ENCODE measurements at regions not wholly inside any gene's neighbourhood (a gene's known extent, or its start where the extent isn't known, plus 50 kb on each side); places are given as distances from the start of the nearest gene placed in this dataset.

- Histone ChIP-seq H3K27me3 (no peaks in the 10 kb centered on the region), H3K4me3 (no peak overlapping the region), H3K9me3 (no peaks in the 10 kb centered on the region), H3K27ac (no peak overlapping the region), H3K4me1 (no peaks in the 10 kb centered on the region), H3K36me3 (ENCODE audit: low read depth, missing control alignments) (no peaks in the 10 kb centered on the region)
- 90 to 94% methylated on average over 3 of the region's 3 CpGs for WGBS, 2 donors
- no peak for DNase-seq
- intact Hi-C loops (cut with DNase I; ENCODE audit: low total_unique reads): no loop called here
- no peak for TF ChIP-seq POLR2A (IDR thresholded peaks at IDR 0.05)
- no peak for TF ChIP-seq CTCF (IDR thresholded peaks at IDR 0.05)
These were observed 241.3 kb upstream of the GRIP1 start for GRCh38 chr12:66920205-66920604.

DNA sequence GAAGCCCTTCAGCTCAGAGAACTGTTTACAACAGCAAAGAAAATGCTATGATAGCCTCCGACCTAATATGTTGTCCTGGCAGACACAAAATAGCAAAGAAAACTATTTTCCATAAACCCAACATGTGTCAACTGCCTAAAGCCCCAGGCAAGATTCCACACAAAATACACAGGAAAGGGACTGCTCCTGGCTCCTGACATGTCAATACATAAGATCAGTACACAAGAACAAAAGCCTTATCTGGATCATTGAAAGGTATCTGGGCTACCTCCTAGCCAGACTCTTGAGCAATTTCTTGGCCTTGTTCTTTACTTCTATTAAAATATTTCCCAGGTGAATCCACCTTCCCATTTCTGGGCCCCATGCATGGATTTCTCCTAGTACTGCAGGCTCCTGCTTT lies 242.3 kb upstream of the GRIP1 start:
- no peaks in the 10 kb centered on the region for H3K4me1 ChIP-seq
- no peaks in the 10 kb centered on the region for H3K36me3 ChIP-seq (ENCODE audit: low read depth, missing control alignments)
- H3K27me3 ChIP-seq: no peaks in the 10 kb centered on the region
- no peaks in the 10 kb centered on the region for H3K9me3 ChIP-seq
- TF ChIP-seq CTCF (IDR thresholded peaks at IDR 0.05): no peak
- no peak for TF ChIP-seq POLR2A (IDR thresholded peaks at IDR 0.05)
- no peak overlapping the region for H3K27ac ChIP-seq
- no peak overlapping the region for H3K4me3 ChIP-seq
- no peak for DNase-seq
- intact Hi-C loops (cut with DNase I; ENCODE audit: low total_unique reads): no loop called here
- 71 to 82% methylated on average over 1 of the region's 1 CpG for WGBS, 2 donors

DNA sequence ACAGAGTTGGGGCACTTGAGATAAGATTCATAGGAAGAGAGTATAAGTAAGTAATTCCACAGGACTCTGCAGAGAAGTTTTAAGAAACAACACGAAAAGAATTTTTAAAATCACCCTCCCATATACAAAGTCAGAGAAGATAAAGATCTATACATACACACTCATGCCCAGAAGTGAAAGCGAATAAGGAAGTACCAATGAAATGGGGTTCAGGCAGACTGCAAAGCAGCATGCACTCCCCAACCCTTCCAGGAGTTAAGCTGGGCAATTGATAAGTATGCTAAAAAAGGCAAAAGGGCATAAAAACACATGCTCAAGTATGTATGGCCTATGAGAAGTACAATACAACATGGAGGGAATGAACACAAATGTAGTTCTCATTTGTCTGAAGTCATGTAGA lies 246.2 kb upstream of the GRIP1 start:
- intact Hi-C loops (cut with DNase I; ENCODE audit: low total_unique reads): no loop called here
- Histone ChIP-seq H3K9me3 (no peaks in the 10 kb centered on the region), H3K36me3 (ENCODE audit: low read depth, missing control alignments) (no peaks in the 10 kb centered on the region), H3K4me1 (no peaks in the 10 kb centered on the region), H3K27ac (no peak overlapping the region), H3K4me3 (no peak overlapping the region), H3K27me3 (no peaks in the 10 kb centered on the region)
- 86 to 94% methylated on average over 2 of the region's 2 CpGs for WGBS, 2 donors
- DNase-seq: no peak
- TF ChIP-seq CTCF (IDR thresholded peaks at IDR 0.05) (no peak), POLR2A (IDR thresholded peaks at IDR 0.05) (no peak)

- intact Hi-C loops (cut with DNase I; ENCODE audit: low total_unique reads): no loop called here
- no peak overlapping the region for H3K4me3 ChIP-seq
These were observed 250.2 kb upstream of the GRIP1 start for GRCh38 chr12:66929121-66929520.

More at GRCh38 chr12:66929121-66929520, 250.2 kb upstream of the GRIP1 start:
- Histone ChIP-seq H3K36me3 (ENCODE audit: low read depth, missing control alignments) (no peaks in the 10 kb centered on the region), H3K27me3 (no peaks in the 10 kb centered on the region), H3K4me1 (no peaks in the 10 kb centered on the region), H3K27ac (no peak overlapping the region), H3K9me3 (no peaks in the 10 kb centered on the region)
- no peak for TF ChIP-seq POLR2A (IDR thresholded peaks at IDR 0.05)
- TF ChIP-seq CTCF (IDR thresholded peaks at IDR 0.05): no peak
- no peak for DNase-seq

Measured in testis (tissue), 2 donors.